HG02885 (cell line): ENCODE measurements at regions not wholly inside any gene's neighbourhood (a gene's known extent, or its start where the extent isn't known, plus 50 kb on each side); places are given as distances from the start of the nearest gene placed in this dataset.
"Not testable (repeated sequence)": the region's sequence is repeated elsewhere in the genome, so short reads cannot be mapped to it uniquely, and the experiment has no call there.

Experiments
- ATAC-seq: cut with Tn5 transposase; IDR thresholded peaks from one replicate; pipeline ENCODE4 v1.9.1; 2021; ENCODE audit warnings: mild to moderate bottlenecking; ENCODE audit not compliant: unreplicated experiment, poor library complexity

- no peak for ATAC-seq
Measured at GRCh38 chr5:124523897-124524296, 222.5 kb downstream of the ZNF608 start.

GRCh38 chr5:124522992-124523391, 223.4 kb downstream of the ZNF608 start:
- ATAC-seq, result no peak

GRCh38 chr5:124521461-124522230, 224.8 kb downstream of the ZNF608 start:
- ATAC-seq, result no peak

- ATAC-seq, result peak; percentile 76
Measured at GRCh38 chr5:124519396-124519795, 227.0 kb downstream of the ZNF608 start.

GRCh38 chr5:124516567-124516966, 229.9 kb downstream of the ZNF608 start:
- ATAC-seq, result no peak

GRCh38 chr5:124515497-124516245, 230.8 kb downstream of the ZNF608 start:
- no peak for ATAC-seq

- ATAC-seq, result no peak
Measured at GRCh38 chr5:124514956-124515355, 231.5 kb downstream of the ZNF608 start.

- no peak for ATAC-seq
Measured at GRCh38 chr5:124512952-124513632, 233.3 kb downstream of the ZNF608 start.

- no peak for ATAC-seq
Measured at GRCh38 chr5:124512236-124512635, 234.2 kb downstream of the ZNF608 start.

GRCh38 chr5:124511791-124512190, 234.6 kb downstream of the ZNF608 start:
- no peak for ATAC-seq

GRCh38 chr5:124507688-124508087, 238.8 kb downstream of the ZNF608 start:
- no peak for ATAC-seq

- peak; percentile 99 for ATAC-seq
Measured at GRCh38 chr5:124504081-124504916, 242.1 kb downstream of the ZNF608 start.

- ATAC-seq, result no peak
Measured at GRCh38 chr5:124502551-124502950, 243.9 kb downstream of the ZNF608 start.

- not testable (repeated sequence) for ATAC-seq
Measured at GRCh38 chr5:124499818-124500217, 246.6 kb downstream of the ZNF608 start.

- not testable (repeated sequence) for ATAC-seq
Measured at GRCh38 chr5:124496968-124497367, 249.5 kb downstream of the ZNF608 start.

- no peak for ATAC-seq
Measured at GRCh38 chr5:124494540-124495116, 251.8 kb downstream of the ZNF608 start.

- ATAC-seq, result no peak
Measured at GRCh38 chr5:124492444-124493224, 253.8 kb downstream of the ZNF608 start.

GRCh38 chr5:124490315-124490714, 256.1 kb downstream of the ZNF608 start:
- not testable (repeated sequence) for ATAC-seq

GRCh38 chr5:124481419-124481818, 265.0 kb downstream of the ZNF608 start:
- ATAC-seq, result no peak
